HG02970 (cell line): ENCODE measurements at regions not wholly inside any gene's neighbourhood (a gene's known extent, or its start where the extent isn't known, plus 50 kb on each side); places are given as distances from the start of the nearest gene placed in this dataset.

Experiments
- ATAC-seq: cut with Tn5 transposase; IDR thresholded peaks from one replicate; pipeline ENCODE4 v1.9.1; 2021; ENCODE audit warnings: mild to moderate bottlenecking, moderate library complexity, moderate number of reproducible peaks; ENCODE audit not compliant: unreplicated experiment, low FRiP score

DNA sequence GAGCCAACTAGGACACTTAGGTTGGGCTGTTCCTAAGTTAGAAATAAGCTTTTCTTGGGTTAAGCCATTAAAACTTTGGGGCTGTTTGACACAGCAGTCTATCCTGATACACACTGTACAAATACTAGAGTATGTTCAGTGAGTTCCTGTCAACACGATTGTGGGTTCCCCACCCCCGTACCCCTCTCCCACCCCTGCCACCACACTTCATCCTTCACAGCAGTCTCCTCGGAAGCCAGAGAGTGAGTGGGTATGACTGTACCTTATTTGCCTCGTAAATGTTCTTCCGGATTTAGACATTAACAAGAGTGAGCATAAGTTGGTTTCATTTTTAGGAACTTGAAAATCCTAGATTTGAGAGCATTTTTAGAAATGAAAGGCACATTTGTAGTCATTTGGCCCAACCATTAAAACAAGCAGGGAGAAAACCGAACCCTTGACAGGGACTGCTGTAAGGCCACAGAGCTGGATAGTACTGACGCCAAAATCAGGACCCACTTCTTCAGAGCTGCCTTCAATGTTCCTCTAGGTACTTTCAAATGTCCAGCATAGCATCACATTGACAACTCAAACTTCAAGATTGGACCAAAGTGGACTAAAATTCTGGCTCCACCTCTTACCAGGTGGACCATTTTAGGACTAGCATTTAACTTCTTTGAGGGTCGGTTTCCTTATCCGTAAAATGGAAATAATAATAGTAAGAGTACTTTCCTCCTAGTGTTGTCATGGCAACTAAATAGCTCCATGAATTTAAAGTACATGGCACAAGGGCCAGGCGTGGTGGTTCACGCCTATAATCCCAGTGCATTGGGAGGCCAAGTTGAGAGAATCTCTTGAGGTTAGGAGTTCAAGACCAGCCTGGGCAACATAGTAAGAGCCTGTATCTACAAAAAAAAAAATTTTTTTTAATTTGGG, 166.3 kb upstream of the SERTAD2 start:
- no peak for ATAC-seq

- ATAC-seq, result no peak
Observed at GRCh38 chr2:64820901-64821300, 167.2 kb upstream of the SERTAD2 start.

DNA sequence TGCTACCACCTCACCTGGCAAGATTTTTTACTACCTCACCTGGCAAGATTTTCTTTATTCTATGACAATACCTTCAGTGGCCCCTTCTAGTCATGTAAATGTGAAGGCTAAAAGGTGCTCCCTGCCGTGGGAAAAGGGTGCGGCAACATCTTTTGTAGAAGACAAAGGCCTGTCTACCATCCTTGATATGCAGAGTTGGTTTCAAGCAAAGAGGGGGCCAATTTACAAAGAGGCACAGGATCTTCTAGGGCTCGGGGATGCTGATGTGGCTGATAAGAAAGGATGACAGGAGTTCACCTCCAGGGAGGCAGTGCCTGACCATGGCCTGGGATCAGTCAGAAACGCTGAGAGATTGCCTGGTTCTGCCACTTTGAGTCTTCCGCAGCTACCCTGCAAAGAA, 165.4 kb upstream of the SLC1A4 start:
- ATAC-seq, result no peak

- no peak for ATAC-seq
Observed at GRCh38 chr2:64825831-64826491, 163.2 kb upstream of the SLC1A4 start.

DNA sequence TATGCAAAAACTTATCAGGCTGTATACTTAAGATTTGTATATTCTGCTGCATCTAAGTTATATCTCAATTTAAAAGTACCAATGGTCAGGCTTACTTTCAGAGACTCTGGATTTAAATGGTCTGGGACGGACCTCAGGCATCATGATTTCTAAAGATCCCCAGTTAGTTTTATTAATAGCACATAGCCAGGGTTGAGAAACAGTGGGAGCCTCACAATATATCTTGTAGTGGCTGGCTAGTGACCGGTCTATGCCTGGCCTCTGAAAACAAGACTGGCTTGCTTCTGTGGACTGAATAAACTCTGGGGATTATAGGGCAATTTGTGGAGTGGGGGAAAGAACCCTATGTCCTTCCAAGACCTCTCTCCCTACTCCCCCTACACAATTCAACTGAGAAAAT, 162.5 kb upstream of the SLC1A4 start:
- no peak for ATAC-seq

DNA sequence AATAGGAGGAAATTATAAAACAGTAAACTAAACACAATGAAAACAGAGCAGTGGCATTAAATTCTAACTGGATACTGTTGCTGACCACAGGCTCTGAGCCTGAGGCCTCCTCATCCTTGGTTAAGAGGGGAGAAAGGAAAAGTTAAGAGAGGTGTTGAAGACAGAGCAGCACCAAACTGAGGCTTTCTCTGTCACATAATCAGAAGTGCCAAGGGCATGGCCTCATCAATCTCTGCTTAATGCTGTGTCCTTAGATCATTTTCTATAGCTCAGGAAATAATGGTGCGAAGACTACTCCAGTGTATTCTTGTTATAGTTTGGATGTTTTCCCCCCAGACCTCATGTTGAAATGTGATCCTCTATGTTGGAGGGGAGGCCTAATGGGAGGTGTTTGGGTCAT, 160.9 kb upstream of the SLC1A4 start:
- ATAC-seq, result no peak

DNA sequence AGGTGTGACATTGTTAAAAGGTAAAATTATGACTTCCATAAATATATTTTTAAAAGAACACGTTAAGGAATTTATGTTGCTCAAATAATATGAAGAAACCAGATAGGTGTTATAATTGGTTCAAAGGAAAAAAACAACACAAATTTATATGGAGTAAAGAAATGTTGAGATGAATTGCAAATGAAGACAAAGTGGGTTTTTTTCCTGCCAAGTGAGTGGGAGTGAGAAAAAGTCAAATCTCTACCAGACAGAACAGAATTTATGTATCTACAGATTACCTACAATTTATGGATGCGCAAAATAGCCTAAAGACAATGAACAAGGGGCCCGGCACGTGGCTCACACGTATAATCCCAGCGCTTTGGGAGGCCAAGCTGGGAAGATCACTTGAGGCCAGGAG, 159.7 kb upstream of the SLC1A4 start:
- no peak for ATAC-seq

DNA sequence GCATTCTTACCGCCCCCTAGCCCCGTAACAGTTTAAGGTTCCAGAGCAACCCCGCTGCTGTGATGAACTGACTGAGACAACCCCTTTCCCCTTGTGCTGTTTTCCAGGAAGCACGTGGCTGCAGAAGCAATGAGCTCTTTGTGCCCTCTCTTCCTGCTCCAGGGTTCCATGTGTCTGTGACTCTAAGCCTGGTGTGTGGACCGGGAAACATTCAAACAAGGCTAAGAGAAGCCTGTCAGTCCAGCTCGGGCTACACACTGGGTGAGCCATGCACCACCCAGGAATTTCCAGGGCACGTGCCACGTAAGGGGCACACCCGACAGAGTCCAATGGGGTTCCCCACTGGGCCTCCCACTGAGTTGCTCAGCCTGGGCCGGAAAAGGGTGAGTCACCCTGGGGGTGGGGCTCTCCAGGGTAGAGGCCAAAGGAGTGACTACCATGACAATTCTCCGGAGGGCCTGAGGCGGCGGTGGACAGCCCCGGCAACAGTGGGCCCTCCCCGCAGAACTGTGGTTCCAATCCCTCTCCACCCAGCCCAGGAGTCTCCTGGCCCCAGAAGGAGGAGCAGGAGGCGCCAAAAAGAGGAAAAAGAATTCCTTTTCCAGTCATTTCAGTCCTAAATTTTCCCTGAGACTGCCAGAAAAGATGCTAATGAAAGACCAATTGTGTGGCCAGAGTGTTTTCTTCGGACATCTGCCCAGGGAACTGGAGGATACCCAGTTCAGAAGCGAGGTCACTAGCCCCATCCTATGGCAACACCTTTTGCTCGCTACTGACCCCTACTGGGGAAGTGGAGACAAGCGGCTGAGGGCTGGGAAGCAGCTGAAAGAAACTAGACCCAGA, 157.8 kb upstream of the SLC1A4 start:
- peak; percentile 49 for ATAC-seq

GRCh38 chr2:64831977-64832328, 157.2 kb upstream of the SLC1A4 start:
- no peak for ATAC-seq

DNA sequence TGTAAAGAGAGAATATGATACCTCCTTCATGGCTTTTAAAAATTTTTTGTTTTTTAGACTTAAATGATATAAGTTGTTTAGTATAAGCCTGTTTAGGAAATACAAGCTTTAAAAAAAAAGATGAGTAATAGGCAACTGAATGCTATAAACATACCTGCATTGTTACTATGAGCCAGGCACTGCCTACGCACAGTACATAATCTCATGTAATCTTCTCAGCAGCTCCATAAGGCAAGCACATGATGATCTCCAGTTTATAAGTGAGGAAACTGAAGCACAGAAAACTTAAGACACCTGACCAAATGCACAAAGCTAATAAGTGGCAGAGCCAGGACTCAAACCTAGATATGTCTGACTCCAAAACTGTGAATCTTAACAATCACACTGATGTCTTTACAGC, 156.3 kb upstream of the SLC1A4 start:
- no peak for ATAC-seq

GRCh38 chr2:64836566-64836965, 152.6 kb upstream of the SLC1A4 start:
- ATAC-seq, result no peak

DNA sequence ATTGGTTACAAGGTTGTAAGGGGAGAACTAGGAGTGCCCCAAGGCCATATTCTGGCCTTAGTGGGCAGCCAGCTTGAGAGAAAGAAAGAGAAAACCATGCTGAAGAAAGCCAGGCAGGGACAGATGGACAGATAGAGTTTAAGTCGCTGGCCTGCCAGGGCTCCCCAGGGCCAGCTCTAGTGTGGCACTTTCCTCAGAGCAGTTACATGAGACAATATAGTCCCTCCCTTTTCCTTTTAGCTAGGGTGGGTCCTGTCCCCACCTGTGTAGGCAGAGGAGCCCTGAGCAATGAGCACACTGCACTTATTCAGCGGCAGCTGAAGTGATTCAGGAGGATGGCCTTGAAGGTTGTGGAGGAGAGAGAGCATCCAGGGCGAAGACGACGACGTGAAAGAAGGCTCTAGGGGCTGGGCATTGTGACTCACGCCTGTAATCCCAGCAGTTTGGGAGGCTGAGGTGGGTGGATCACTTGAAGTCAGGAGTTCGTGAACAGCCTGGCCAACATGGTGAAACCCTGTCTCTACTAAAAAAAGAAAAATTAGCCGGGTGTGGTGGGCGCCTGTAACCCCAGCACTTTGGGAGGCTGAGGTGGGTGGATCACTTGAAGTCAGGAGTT, 152.0 kb upstream of the SLC1A4 start:
- ATAC-seq, result no peak

GRCh38 chr2:64837925-64838641, 151.1 kb upstream of the SLC1A4 start:
- ATAC-seq, result no peak

- no peak for ATAC-seq
Observed at GRCh38 chr2:64838817-64839216, 150.4 kb upstream of the SLC1A4 start.

- no peak for ATAC-seq
Observed at GRCh38 chr2:64839844-64840243, 149.4 kb upstream of the SLC1A4 start.

GRCh38 chr2:64840426-64840881, 148.7 kb upstream of the SLC1A4 start:
- no peak for ATAC-seq

DNA sequence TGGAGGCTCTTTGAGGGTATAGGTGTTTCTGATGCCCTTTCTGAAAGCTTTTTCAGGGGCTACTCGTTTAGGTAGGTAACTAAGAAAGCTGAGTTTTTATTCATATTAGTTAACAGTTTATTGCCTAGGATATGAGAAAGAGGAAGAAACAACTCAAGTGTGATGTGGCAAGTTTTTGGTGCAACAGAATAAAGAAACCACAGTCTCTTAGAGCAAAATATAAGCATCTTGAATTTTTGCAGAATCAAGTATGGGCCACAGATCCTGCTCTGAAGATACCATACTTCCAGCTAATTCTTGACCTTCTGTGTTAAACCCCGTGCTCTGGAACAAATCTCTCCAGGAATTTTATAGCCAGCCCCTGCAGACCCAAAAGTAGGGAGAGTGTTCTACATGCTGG, 147.7 kb upstream of the SLC1A4 start:
- ATAC-seq, result no peak

DNA sequence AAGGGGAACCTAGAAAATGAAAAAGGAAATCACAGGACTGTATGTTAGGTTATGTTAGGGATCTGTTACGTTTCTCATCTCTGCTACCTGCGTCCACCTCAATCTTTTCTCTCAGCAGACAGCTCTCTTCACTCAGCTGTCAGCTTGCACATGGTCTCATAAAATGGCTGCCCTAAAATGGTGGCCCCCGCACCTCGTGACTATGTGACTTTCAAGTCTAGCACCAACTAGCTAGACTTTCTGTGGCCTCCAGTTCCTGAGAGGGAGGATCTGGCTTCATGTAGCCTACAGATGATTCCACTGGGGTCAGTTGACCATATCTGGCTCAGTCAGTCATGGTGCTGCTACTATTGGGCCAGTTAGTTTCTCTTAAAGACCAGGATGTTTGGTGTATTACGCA, 147.2 kb upstream of the SLC1A4 start:
- no peak for ATAC-seq

DNA sequence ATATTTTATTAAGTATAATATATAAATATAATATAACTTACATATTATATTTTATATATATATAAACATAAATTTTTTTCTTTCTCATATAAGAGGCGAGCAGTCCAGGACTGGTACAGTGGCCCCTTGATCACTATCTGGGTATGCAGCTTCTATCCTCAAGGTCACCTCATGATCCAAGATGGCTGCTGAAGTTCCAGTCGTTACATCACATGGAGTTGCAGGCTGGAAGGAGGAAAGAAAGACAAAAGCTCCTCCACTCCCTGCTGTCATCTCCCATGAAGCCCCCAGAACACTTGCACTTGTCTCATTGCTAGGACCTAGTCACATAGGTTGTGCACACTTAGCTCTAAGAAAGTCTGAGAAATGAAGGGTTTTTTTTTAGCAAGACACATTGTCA, 145.1 kb upstream of the SLC1A4 start:
- no peak for ATAC-seq
